ENCODE measurements at regions not wholly inside any gene's neighbourhood (a gene's known extent, or its start where the extent isn't known, plus 50 kb on each side); places are given as distances from the start of the nearest gene placed in this dataset.

GRCh38 chr1:163664671-163665335, 343.0 kb downstream of the NUF2 start:
- no peak for DNase-seq

DNA sequence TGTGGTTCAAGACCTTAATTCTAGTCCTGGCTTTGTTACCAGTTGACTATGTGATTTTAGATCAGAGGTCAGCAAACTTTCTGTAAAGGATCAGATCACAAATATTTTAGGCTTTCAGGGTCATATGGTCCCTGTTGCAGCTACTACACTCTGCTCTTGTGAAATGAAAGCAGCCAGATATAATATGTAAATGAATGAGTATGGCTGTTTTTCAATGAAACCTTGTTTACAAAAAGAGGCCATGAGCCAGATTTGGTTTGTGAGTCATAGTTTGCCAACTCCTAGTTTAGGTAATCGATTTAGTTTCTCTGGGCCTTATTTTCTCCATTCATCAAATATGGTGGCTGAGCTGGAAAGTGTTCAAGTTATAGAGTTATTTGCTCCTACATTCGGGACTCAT, 346.7 kb downstream of the NUF2 start:
- DNase-seq = no peak

DNA sequence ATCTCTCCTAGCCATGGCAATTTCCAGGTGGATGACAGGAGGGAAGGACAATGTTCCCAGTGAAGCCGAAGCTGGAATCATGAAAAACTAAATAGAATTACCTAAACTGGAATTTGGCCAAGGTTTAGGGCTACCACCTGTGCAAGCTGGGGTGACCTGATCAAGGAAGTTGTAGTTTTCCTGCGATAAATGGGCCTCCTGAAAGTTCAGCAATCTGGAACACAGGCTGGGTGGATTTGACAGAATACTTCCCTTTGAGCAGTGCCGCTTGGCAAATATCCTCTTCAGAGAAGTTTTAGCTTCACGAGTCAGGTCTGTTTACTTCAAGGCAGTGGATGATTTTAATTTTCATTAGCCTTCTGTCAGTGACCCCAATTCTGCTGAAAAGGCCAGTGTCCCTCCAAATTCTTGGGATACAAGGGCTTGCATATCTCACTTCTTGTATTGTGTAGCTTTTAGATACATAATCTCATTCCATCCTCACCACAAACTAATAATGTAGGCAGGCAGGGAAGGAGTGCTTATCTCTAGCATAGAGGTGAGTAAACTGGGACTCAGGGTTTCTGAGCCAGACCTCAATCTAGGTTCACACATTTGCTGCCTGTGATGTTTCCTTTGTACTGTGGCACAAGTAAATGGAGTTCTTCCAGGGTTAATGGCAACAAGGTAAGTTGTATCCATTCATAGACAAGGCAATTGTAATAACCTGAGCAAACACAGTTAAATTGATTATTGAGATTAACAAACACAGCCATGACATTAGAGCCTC, 349.4 kb downstream of the NUF2 start:
- DNase-seq = no peak

- no peak for DNase-seq
Measured at GRCh38 chr1:163672976-163673758, 351.4 kb downstream of the NUF2 start.

GRCh38 chr1:163673759-163674151, 352.0 kb downstream of the NUF2 start:
- no peak for DNase-seq

- DNase-seq = no peak
Measured at GRCh38 chr1:163674236-163674635, 352.5 kb downstream of the NUF2 start.

- DNase-seq = no peak
Measured at GRCh38 chr1:163684785-163685184, 363.0 kb downstream of the NUF2 start.

DNA sequence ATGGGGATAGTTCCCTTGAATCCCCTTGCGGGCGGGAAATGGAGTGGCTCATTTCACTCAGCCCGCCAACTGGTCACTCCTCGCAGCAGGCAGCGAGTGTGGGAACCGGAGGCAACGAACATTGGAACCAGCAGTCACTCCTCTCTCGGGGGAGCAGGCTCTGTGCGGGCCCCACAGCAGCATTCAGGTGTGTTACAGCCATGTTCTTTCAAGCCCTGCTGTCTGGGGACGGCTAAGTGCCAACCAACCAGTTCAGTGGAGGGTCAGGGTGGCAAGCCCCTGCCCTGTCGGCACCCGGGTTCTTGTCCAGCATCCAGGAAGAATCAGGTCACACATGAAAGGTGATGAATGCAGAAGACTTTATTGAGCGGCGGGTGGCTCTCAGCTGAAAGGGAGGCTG, 370.5 kb downstream of the NUF2 start:
- DNase-seq = no peak

DNA sequence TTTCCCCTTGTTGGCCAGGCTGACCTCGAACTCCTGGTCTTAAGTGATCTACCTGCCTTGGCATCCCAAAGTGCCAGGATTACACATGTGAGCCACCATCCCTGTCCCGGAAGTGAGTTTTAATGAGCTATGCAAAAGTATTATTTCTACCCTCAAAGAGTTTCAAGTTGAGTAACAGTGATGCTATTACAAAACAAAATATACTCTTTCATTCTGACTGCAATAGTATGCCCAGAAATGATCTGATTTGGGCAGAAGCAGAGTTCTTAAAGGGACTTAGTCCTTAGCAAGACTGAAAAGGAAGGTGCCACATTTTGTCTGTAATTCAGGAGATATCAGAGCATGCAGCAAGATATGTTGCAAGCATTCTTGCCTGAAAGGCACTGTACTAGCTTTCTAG, 375.4 kb downstream of the NUF2 start:
- no peak for DNase-seq

DNA sequence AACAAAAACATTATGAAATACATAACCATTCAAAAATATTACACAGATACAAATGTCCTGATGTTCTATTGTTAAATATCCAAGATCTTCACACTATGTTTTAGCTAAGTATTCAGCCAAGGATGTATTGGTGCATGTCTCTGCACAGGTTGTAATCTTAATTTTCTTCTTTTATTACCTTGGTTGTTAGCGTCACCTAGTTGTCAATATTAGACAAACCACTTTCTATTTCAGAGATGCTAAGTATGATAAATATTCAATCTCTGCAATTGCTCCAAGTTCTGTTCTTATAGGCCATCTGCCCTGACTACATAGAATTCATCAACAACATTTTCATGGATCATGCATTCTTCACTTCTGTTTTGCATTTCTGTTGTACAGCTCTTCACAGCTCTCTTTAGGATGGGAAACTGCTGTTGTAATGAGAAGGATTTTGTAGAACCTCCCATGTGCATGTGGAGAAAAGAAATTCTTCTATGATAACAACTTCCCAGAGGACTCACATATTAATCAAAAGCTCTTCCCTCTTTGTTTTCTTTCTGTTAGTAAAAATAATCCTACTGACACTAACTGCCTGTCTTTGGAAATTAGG, 380.1 kb downstream of the NUF2 start:
- peak; percentile 15 for DNase-seq

- DNase-seq = no peak
Measured at GRCh38 chr1:163703794-163704193, 382.0 kb downstream of the NUF2 start.

DNA sequence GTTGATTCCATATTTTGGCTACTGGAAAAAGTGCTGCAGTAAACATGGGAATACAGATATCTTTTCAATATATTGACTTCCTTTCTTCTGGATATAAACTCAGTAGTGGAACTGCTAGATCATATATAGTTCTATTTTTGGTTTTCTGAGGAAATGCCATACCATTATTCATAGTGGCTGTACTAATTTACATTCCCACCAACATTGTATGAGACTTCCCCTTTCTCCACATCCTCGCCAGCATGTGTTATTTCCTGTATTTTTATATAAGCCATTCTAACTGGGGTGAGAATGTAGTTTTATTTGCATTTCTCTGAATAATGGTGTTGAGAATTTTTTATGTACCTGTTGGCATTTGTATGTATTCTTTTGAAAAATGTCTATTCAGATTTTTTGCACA, 385.2 kb downstream of the NUF2 start:
- no peak for DNase-seq

- DNase-seq = no peak
Measured at GRCh38 chr1:163709636-163710035, 387.9 kb downstream of the NUF2 start.

DNA sequence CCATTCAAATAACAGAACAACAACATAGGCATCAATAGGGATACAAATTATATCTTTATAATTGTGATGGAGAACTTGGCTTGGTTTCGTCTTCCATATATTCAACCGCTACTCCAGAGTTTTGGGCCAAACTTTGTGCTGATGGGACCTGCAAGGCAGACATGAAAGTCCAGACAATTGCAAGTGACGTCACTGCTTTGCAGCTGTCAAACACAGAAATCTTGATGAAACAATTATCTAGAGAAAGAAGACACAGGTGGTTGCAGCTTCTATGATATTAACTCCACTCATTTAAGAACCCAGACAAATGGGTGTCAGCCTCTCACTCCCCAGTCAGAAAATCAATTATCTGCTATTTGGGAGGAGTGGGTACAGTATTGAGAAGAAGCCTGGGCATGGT, 390.6 kb downstream of the NUF2 start:
- no peak for DNase-seq

DNA sequence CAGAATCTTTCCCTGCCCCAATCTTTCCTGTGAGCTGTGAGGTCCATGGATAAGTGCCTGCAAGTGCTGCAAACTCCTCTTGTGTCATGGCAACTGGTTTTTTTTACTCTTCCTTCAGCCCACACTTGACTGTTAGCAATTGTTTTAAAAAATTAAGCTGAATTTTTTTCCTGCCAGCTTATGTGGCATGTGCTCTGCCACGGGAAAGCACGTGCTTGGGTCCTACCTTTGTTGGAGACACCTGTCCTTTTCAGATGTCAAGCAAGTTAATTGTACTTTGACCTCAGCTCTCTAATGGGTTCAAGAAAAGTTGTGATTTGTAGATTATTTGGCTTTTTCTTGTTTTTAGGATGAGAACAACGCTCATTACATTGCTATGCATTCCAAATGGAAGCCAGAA, 398.5 kb downstream of the NUF2 start:
- no peak for DNase-seq

DNA sequence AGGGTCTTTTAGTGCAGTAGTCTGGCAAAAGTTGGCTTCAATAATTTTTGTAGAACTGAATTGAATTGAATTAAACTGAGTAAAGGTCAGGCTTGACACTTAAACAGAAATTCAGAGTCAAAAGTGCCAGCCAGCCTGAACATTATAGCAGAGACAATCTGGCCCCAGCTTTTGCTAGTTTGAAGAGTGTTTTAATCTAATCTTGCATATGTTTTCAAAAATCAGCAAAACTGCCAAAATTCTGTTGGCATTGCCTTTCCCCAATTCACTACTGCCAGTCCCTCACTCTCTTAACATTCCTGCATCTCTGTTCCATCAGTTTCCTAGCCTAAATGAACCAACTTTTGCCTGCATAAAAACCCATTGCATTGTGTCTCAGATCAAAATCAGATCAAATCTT, 403.8 kb downstream of the NUF2 start:
- no peak for DNase-seq

- DNase-seq = peak; percentile 79
Measured at GRCh38 chr1:163730411-163730821, 408.7 kb downstream of the NUF2 start.

GRCh38 chr1:163737261-163737660, 415.5 kb downstream of the NUF2 start:
- DNase-seq = no peak

DNA sequence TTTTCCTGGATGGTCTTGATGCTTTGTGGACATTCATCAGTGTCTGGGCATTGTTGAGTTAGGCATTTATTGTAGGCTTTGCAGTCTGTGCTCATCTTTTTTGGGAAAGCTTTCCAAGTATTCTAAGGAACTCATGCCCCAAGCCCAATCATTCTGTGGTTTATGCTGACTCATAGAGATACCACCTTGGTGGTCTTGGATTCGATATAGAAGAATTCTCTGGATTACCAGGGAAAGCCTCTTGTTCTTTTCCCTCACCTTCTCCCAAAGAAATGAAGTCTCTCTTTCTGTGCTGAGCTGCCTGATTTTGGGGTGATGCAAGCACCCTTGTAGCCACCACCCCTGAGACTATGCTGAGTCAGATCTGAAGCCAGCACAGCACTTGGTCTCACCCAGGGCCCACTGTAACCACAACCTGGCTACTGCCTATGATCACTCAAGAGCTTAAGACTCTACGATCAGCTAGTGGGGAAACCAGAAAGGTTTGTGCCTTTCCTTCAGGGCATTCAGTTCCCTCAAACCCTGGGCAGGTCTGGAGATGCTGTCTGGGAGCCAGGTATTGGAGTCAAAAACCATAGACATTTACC, 422.6 kb downstream of the NUF2 start:
- no peak for DNase-seq

- DNase-seq = no peak
Measured at GRCh38 chr1:163745204-163745603, 423.4 kb downstream of the NUF2 start.

GRCh38 chr1:163747261-163747660, 425.5 kb downstream of the NUF2 start:
- no peak for DNase-seq

GRCh38 chr1:163747855-163748254, 426.1 kb downstream of the NUF2 start:
- no peak for DNase-seq

Measured in NCI-H1092 treated with DMSO at 0.1 percent for 48 hours (cell line).